GM19238 (cell line): ENCODE measurements at regions not wholly inside any gene's neighbourhood (a gene's known extent, or its start where the extent isn't known, plus 50 kb on each side); places are given as distances from the start of the nearest gene placed in this dataset.

Experiments used
- DNase-seq: peaks from one replicate; pipeline ENCODE4 v3.0.0; 2011; ENCODE audit warnings: low spot score; ENCODE audit not compliant: insufficient read length

GRCh38 chr2:128436479-128437203 lies 118.0 kb upstream of the HS6ST1 start:
- no peak for DNase-seq

GRCh38 chr2:128437204-128437565 lies 118.5 kb upstream of the HS6ST1 start:
- no peak for DNase-seq

- no peak for DNase-seq
Measured at GRCh38 chr2:128438091-128438490, 119.4 kb upstream of the HS6ST1 start.

GRCh38 chr2:128438586-128438985 lies 119.9 kb upstream of the HS6ST1 start:
- no peak for DNase-seq

GRCh38 chr2:128439031-128439790 lies 120.5 kb upstream of the HS6ST1 start:
- DNase-seq, result no peak

- no peak for DNase-seq
Measured at GRCh38 chr2:128439791-128440665, 121.4 kb upstream of the HS6ST1 start.

GRCh38 chr2:128440666-128441340 lies 122.1 kb upstream of the HS6ST1 start:
- DNase-seq, result no peak

- no peak for DNase-seq
Measured at GRCh38 chr2:128441341-128442052, 122.8 kb upstream of the HS6ST1 start.

GRCh38 chr2:128442053-128442751 lies 123.5 kb upstream of the HS6ST1 start:
- no peak for DNase-seq

- no peak for DNase-seq
Measured at GRCh38 chr2:128442891-128443302, 124.2 kb upstream of the HS6ST1 start.

- DNase-seq, result no peak
Measured at GRCh38 chr2:128444121-128444771, 125.6 kb upstream of the HS6ST1 start.

- no peak for DNase-seq
Measured at GRCh38 chr2:128444816-128445522, 126.3 kb upstream of the HS6ST1 start.

- DNase-seq, result no peak
Measured at GRCh38 chr2:128445523-128445900, 126.8 kb upstream of the HS6ST1 start.

GRCh38 chr2:128446049-128446873 lies 127.6 kb upstream of the HS6ST1 start:
- DNase-seq, result no peak

GRCh38 chr2:128446874-128447537 lies 128.3 kb upstream of the HS6ST1 start:
- no peak for DNase-seq

- no peak for DNase-seq
Measured at GRCh38 chr2:128447538-128447995, 128.9 kb upstream of the HS6ST1 start.
